Left ventricle myocardium inferior (tissue), 1 donor: ENCODE measurements at regions not wholly inside any gene's neighbourhood (a gene's known extent, or its start where the extent isn't known, plus 50 kb on each side); places are given as distances from the start of the nearest gene placed in this dataset.

ENCODE experiments used
- DNase-seq: peaks from one replicate; pipeline ENCODE4 v3.0.0-alpha.2; 2020
- H3K27ac ChIP-seq: fragments of 200-600 bp; replicated peaks from 2 replicates; pipeline ENCODE4 v1.8.0; 2021
- H3K27me3 ChIP-seq: fragments of 200-600 bp; 2 replicates; pipeline ENCODE4 v1.8.0; 2021; ENCODE audit warnings: low read depth
- H3K36me3 ChIP-seq: fragments of 200-600 bp; 2 replicates; pipeline ENCODE4 v1.8.0; 2021
- H3K4me1 ChIP-seq: fragments of 200-600 bp; 2 replicates; pipeline ENCODE4 v1.8.0; 2021
- H3K4me3 ChIP-seq: fragments of 200-600 bp; 2 replicates; pipeline ENCODE4 v1.8.0; 2021; ENCODE audit warnings: mild to moderate bottlenecking, moderate library complexity
- H3K9me3 ChIP-seq: fragments of 200-600 bp; replicated peaks from 2 replicates; pipeline ENCODE4 v1.8.0; 2021
- intact Hi-C: fragments of 100-400 bp; cut with micrococcal nuclease; formaldehyde crosslinking; loops from one replicate; pipeline ENCODE4 v1.11.0; 2022
- TF ChIP-seq, protein P1 (sequence below): fragments of 200-600 bp; IDR thresholded peaks from 2 replicates; pipeline ENCODE4 v1.8.0; 2021; ENCODE audit warnings: antibody characterized with exemption, mild to moderate bottlenecking, borderline replicate concordance
- donor health status: DM: no; HTN: yes; CAD: no; lungs with severe emphysema.

DNA sequence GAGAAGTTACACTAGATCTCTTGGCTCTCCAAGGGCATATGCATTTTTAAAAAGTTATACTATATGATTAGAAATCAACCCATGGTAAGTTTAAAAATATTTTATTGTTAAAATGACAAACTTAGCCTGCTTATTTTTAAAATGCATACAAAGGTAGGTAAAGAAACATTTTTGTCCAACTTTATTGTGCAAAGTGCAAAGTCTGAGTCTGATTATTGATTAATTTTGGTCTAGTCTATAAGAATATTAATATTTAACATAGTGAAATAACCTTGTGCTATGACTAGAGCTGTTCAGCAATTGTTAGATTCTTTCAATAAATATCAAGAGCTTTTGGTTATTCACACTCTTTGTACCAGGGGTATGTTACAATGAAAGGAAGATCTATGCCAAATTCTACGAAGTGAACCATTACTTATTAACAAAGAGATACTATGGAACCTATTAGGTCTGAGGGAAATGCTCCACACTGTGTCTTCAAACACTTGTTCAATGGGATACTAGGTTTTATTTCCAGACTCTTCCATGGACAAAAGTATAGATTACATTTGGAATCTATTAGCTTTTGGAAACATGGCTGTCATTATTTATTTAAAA lies 70.4 kb downstream of the DIPK2A start:
- Histone ChIP-seq H3K4me1 (no peaks in the 10 kb centered on the region), H3K9me3 (no peaks in the 10 kb centered on the region), H3K4me3 (no peak overlapping the region), H3K27ac (no peak overlapping the region), H3K36me3 (no peaks in the 10 kb centered on the region), H3K27me3 (no peaks in the 10 kb centered on the region)
- DNase-seq, result no peak
- TF ChIP-seq, protein P1, sequence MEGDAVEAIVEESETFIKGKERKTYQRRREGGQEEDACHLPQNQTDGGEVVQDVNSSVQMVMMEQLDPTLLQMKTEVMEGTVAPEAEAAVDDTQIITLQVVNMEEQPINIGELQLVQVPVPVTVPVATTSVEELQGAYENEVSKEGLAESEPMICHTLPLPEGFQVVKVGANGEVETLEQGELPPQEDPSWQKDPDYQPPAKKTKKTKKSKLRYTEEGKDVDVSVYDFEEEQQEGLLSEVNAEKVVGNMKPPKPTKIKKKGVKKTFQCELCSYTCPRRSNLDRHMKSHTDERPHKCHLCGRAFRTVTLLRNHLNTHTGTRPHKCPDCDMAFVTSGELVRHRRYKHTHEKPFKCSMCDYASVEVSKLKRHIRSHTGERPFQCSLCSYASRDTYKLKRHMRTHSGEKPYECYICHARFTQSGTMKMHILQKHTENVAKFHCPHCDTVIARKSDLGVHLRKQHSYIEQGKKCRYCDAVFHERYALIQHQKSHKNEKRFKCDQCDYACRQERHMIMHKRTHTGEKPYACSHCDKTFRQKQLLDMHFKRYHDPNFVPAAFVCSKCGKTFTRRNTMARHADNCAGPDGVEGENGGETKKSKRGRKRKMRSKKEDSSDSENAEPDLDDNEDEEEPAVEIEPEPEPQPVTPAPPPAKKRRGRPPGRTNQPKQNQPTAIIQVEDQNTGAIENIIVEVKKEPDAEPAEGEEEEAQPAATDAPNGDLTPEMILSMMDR, result no peak
- intact Hi-C loops, result no loop called here

DNA sequence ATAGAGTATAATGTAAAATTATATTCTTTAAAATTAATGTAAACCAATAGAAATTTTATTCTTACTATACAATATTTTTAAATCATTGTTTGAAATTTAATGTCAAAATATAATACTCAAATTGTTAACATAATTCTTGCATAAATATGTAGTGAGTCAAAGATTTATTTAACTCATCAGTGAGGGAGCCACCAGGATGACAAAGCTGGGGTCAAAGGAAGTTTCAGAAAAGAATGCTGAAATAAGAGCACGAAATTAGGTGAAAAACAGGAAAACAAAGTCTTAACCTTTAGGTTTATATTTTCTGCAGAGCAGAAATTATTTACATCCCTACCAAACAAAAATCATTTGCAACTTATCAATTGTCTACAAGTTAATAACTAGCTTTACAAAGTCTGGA lies 74.1 kb downstream of the DIPK2A start:
- Histone ChIP-seq H3K9me3 (no peaks in the 10 kb centered on the region), H3K4me1 (no peaks in the 10 kb centered on the region), H3K36me3 (no peaks in the 10 kb centered on the region), H3K27me3 (no peaks in the 10 kb centered on the region), H3K4me3 (no peak overlapping the region), H3K27ac (no peak overlapping the region)
- TF ChIP-seq, protein P1, result no peak
- DNase-seq, result no peak
- intact Hi-C loops, result no loop called here

DNA sequence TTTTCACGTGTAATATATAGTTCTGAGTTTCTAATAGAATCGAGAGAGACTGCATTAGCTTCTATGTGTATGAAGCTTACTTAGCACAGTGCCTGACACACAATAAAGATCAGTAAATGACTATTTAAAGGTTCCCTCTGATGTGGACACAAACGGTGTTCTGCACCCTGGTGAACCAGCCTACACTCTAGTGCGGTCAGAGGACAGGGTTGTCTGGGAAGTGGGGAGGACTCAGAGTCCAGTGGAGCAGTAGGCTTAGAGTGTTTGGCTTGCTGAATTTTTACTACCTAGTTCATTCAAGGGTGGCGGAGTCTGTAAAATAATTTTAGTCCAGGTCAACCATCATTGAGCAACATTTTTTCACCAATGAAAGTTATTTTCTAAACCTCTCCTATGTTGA lies 77.8 kb downstream of the DIPK2A start:
- TF ChIP-seq, protein P1, result no peak

DNA sequence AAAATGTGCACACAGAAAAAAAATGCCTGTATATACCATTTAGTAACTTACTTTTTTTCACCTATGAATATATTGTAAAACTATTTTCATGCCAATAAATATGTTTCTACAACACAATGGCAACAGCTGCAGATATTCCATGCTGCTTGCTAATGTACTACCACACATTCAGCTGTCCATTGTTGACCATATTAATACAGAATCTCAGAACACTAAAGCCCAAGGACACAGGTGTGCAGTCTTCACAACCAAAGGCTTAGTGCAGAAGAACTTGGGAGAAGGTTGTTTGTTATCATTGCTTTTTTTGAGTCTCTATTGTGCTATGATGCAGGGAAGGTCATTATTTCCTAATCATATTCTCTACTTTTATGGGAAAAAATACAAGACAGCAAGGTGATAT lies 79.6 kb downstream of the DIPK2A start:
- TF ChIP-seq, protein P1, result no peak
- Histone ChIP-seq H3K4me3 (no peak overlapping the region), H3K27ac (no peak overlapping the region), H3K27me3 (no peaks in the 10 kb centered on the region), H3K4me1 (no peaks in the 10 kb centered on the region), H3K9me3 (no peaks in the 10 kb centered on the region), H3K36me3 (no peaks in the 10 kb centered on the region)
- intact Hi-C loops, result no loop called here
- no peak for DNase-seq

More for the DNA sequence above, 77.8 kb downstream of the DIPK2A start:
- Histone ChIP-seq H3K4me3 (no peak overlapping the region), H3K27me3 (no peaks in the 10 kb centered on the region), H3K4me1 (no peaks in the 10 kb centered on the region), H3K9me3 (no peaks in the 10 kb centered on the region), H3K27ac (no peak overlapping the region), H3K36me3 (no peaks in the 10 kb centered on the region)
- intact Hi-C loops, result no loop called here
- no peak for DNase-seq

DNA sequence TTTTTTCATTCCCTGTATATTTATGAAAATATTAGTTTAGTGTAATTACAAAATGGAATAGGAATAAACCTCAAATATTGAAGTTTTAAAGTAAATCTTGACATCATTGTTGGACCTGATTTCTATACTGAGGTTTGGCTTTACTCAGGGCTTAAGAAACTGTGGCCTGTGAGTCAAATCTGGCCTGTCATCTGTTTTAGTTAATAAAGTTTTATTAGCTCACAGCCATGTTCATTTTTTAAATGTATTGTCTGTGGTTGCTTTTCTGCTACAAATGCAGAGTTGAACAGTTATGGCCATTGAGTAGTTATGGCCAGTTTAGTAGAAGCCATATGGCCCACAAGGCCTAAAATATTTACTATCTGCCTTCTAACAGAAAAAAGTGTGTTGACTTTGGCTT lies 80.7 kb downstream of the DIPK2A start:
- H3K4me3 ChIP-seq, result no peak overlapping the region
- TF ChIP-seq, protein P1, result no peak
- intact Hi-C loops, result no loop called here
- no peak for DNase-seq
- H3K4me1 ChIP-seq, result no peaks in the 10 kb centered on the region
- H3K36me3 ChIP-seq, result no peaks in the 10 kb centered on the region
- no peaks in the 10 kb centered on the region for H3K27me3 ChIP-seq
- no peaks in the 10 kb centered on the region for H3K9me3 ChIP-seq
- H3K27ac ChIP-seq, result no peak overlapping the region
